Ovary (tissue), 3 donors: ENCODE measurements at regions not wholly inside any gene's neighbourhood (a gene's known extent, or its start where the extent isn't known, plus 50 kb on each side); places are given as distances from the start of the nearest gene placed in this dataset.

ENCODE experiments used
- EP300 ChIP-seq: sonication (generic); formaldehyde crosslinking; IDR thresholded peaks from one replicate; pipeline ENCODE4 v1.6.1; 2017; ENCODE audit warnings: antibody characterized with exemption
- POLR2A ChIP-seq: fragments of 450-650 bp; IDR thresholded peaks from one replicate; pipeline ENCODE4 v1.6.1; 2017; ENCODE audit warnings: antibody characterized with exemption, mild to moderate bottlenecking, moderate library complexity
- TF ChIP-seq, protein P1 (sequence below), 3 donors: fragments of 450-650 bp in 2 of 3; fragments of 200-600 bp in 1 of 3; IDR thresholded peaks; one replicate each; pipeline versions ENCODE4 v1.5.1 to v1.8.0; 2016 to 2022; ENCODE audit warnings: antibody characterized with exemption in 3 of 3, mild to moderate bottlenecking in 1 of 3
- donor health status: DM: no; HTN: no; CAD: no.

DNA sequence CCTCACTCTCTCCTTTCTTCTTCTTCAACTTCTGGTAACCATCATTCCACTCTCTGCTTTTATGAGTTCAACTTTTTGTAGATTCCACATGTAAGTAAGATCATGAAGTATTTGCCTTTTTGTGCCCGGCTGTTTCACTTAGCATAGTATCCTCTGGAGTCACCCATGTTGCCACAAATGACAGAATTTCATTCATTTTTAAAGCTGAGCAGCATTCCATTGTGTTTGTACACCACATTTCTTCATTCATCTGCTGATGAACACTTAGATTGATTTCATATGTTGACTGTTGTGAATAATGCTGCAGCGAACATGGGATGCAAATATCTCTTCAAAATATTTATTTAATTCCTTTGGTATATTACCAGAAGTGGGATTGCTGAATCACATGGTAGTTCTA lies 133.6 kb upstream of the ERBB4 start:
- TF ChIP-seq, protein P1, sequence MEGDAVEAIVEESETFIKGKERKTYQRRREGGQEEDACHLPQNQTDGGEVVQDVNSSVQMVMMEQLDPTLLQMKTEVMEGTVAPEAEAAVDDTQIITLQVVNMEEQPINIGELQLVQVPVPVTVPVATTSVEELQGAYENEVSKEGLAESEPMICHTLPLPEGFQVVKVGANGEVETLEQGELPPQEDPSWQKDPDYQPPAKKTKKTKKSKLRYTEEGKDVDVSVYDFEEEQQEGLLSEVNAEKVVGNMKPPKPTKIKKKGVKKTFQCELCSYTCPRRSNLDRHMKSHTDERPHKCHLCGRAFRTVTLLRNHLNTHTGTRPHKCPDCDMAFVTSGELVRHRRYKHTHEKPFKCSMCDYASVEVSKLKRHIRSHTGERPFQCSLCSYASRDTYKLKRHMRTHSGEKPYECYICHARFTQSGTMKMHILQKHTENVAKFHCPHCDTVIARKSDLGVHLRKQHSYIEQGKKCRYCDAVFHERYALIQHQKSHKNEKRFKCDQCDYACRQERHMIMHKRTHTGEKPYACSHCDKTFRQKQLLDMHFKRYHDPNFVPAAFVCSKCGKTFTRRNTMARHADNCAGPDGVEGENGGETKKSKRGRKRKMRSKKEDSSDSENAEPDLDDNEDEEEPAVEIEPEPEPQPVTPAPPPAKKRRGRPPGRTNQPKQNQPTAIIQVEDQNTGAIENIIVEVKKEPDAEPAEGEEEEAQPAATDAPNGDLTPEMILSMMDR (IDR thresholded peaks at IDR 0.05), result no peak
- TF ChIP-seq POLR2A (no peak), EP300 (no peak)
